IMR-90 (cell line): ENCODE measurements at regions not wholly inside any gene's neighbourhood (a gene's known extent, or its start where the extent isn't known, plus 50 kb on each side); places are given as distances from the start of the nearest gene placed in this dataset.

Experiments
- ATAC-seq: fragments of 200-7000 bp; cut with Tn5 transposase; 2 replicates; pipeline ENCODE4 v1.9.1; 2020; ENCODE audit warnings: low read depth, mild to moderate bottlenecking, moderate library complexity
- BruUV-seq: library from RNA; stranded (reverse); fragments of 400-500 nt; replicated peaks from 2 replicates; lab custom pipeline; 2021; lab: Mats Ljungman, UMichigan
- CTCF ChIA-PET: fragments of 300-600 bp; formaldehyde crosslinking; extraction: SDS; loops from one replicate; lab custom pipeline; 2021; ENCODE audit warnings: antibody characterized with exemption; lab: Yijun Ruan, JAX
- POLR2A ChIA-PET: fragments of 300-600 bp; sonication (Branson Sonifier 250); formaldehyde crosslinking; loops from one replicate; lab custom pipeline; 2022; ENCODE audit warnings: antibody characterized with exemption; ENCODE audit not compliant: unreplicated experiment; lab: Charles Lee
- DNase-seq: peaks from one replicate; pipeline ENCODE4 v3.0.0; 2013
- H2AFZ ChIP-seq: replicated peaks from 2 replicates; pipeline ENCODE3; 2013; ENCODE audit warnings: low read length, mild to moderate bottlenecking; ENCODE audit not compliant: poor library complexity
- H2AK5ac ChIP-seq: 2 replicates; pipeline ENCODE4 v1.6.1; 2013; ENCODE audit warnings: low read depth, low read length, inconsistent platforms
- H2AK9ac ChIP-seq: replicated peaks from 2 replicates; pipeline ENCODE3; 2013; ENCODE audit warnings: mild to moderate bottlenecking, low read depth, low read length, moderate library complexity; ENCODE audit not compliant: poor library complexity
- H2BK120ac ChIP-seq: 2 replicates; pipeline ENCODE4 v1.6.1; 2013; ENCODE audit warnings: low read depth, low read length, inconsistent platforms
- H2BK15ac ChIP-seq: 3 replicates; pipeline ENCODE4 v1.6.1; 2013; ENCODE audit warnings: low read depth, low read length, inconsistent platforms
- H2BK20ac ChIP-seq: 2 replicates; pipeline ENCODE4 v1.6.1; 2013; ENCODE audit warnings: low read depth, mild to moderate bottlenecking, inconsistent platforms, low read length, moderate library complexity
- H2BK5ac ChIP-seq: 2 replicates; pipeline ENCODE4 v1.6.1; 2013; ENCODE audit warnings: mild to moderate bottlenecking, low read depth, low read length, inconsistent platforms; ENCODE audit not compliant: poor library complexity, severe bottlenecking
- H3K14ac ChIP-seq: replicated peaks from 2 replicates; pipeline ENCODE4 v1.6.1; 2013; ENCODE audit warnings: low read depth, low read length, inconsistent platforms
- H3K18ac ChIP-seq: 2 replicates; pipeline ENCODE4 v1.6.1; 2013; ENCODE audit warnings: low read depth, low read length, control low read depth
- H3K23ac ChIP-seq: 2 replicates; pipeline ENCODE4 v1.6.1; 2013; ENCODE audit warnings: low read depth, low read length, inconsistent platforms
- H3K27ac ChIP-seq: 2 replicates; pipeline ENCODE4 v1.5.1; 2013; ENCODE audit warnings: mild to moderate bottlenecking, control low read depth, low read length; ENCODE audit not compliant: insufficient read depth
- H3K27me3 ChIP-seq: 2 replicates; pipeline ENCODE4 v1.6.1; 2013; ENCODE audit warnings: low read length; ENCODE audit not compliant: control insufficient read depth, insufficient read depth
- H3K36me3 ChIP-seq: 2 replicates; pipeline ENCODE4 v1.6.1; 2013; ENCODE audit warnings: low read length, mixed read lengths; ENCODE audit not compliant: control insufficient read depth, insufficient read depth
- H3K4ac ChIP-seq: 2 replicates; pipeline ENCODE4 v1.6.1; 2013; ENCODE audit warnings: low read depth, low read length, inconsistent platforms
- H3K4me1 ChIP-seq: 2 replicates; pipeline ENCODE4 v1.6.1; 2013; ENCODE audit warnings: low read length, mixed read lengths; ENCODE audit not compliant: control insufficient read depth, insufficient read depth
- H3K4me2 ChIP-seq: 2 replicates; pipeline ENCODE4 v1.6.1; 2013; ENCODE audit warnings: low read depth, mild to moderate bottlenecking, control low read depth, low read length, moderate library complexity
- H3K4me3 ChIP-seq: 2 replicates; pipeline ENCODE4 v1.5.1; 2013; ENCODE audit warnings: low read depth, mild to moderate bottlenecking, control low read depth, low read length, moderate library complexity; ENCODE audit not compliant: insufficient read depth
- H3K56ac ChIP-seq: 2 replicates; pipeline ENCODE4 v1.6.1; 2013; ENCODE audit warnings: low read length, inconsistent platforms; ENCODE audit not compliant: insufficient read depth; ENCODE audit errors: extremely low read depth
- H3K79me1 ChIP-seq, 2 experiments: 2 replicates each; pipeline ENCODE4 v1.6.1; 2013; ENCODE audit warnings: low read length in 2 of 2, inconsistent platforms in 1 of 2, low read depth in 1 of 2
- H3K9ac ChIP-seq: 2 replicates; pipeline ENCODE4 v1.6.1; 2013; ENCODE audit warnings: low read depth, low read length, control low read depth
- H3K9me1 ChIP-seq: 2 replicates; pipeline ENCODE4 v1.6.1; 2013; ENCODE audit warnings: low read length, inconsistent platforms; ENCODE audit not compliant: insufficient read depth
- H3K9me3 ChIP-seq: 2 replicates; pipeline ENCODE4 v1.6.1; 2013; ENCODE audit warnings: low read length; ENCODE audit not compliant: control insufficient read depth, insufficient read depth
- H4K20me1 ChIP-seq: 2 replicates; pipeline ENCODE4 v1.6.1; 2013; ENCODE audit warnings: low read length, inconsistent platforms; ENCODE audit not compliant: insufficient read depth
- H4K5ac ChIP-seq: 2 replicates; pipeline ENCODE4 v1.6.1; 2013; ENCODE audit warnings: mild to moderate bottlenecking, low read depth, low read length, control low read depth
- H4K8ac ChIP-seq, 2 experiments: 2 replicates each; pipeline ENCODE4 v1.6.1; 2013; ENCODE audit warnings: low read depth in 2 of 2, low read length in 2 of 2, control low read depth in 1 of 2, inconsistent platforms in 1 of 2
- H4K91ac ChIP-seq: 2 replicates; pipeline ENCODE4 v1.6.1; 2013; ENCODE audit warnings: low read depth, low read length, inconsistent platforms; ENCODE audit not compliant: insufficient read depth
- BHLHE40 ChIP-seq: fragments of 150-350 bp; IDR thresholded peaks from 2 replicates; pipeline ENCODE4 v1.6.1; 2016; ENCODE audit warnings: mild to moderate bottlenecking, low read depth, low read length
- CEBPB ChIP-seq: IDR thresholded peaks from 2 replicates; pipeline ENCODE4 v1.6.1; 2012; ENCODE audit warnings: low read depth, low read length, improper control_type of control experiment
- CTCF ChIP-seq: conservative IDR thresholded peaks from 2 replicates; pipeline ENCODE4 v1.5.1; 2012; ENCODE audit warnings: mild to moderate bottlenecking, low read depth, low read length, improper control_type of control experiment
- ELK1 ChIP-seq: fragments of 150-350 bp; IDR thresholded peaks from 2 replicates; pipeline ENCODE4 v1.6.1; 2016; ENCODE audit warnings: low read depth, mild to moderate bottlenecking, low read length, moderate library complexity, borderline replicate concordance
- FOS ChIP-seq: fragments of 150-350 bp; IDR thresholded peaks from 2 replicates; pipeline ENCODE4 v1.6.1; 2016; ENCODE audit warnings: low read depth, low read length
- MAFK ChIP-seq: IDR thresholded peaks from 2 replicates; pipeline ENCODE4 v1.6.1; 2012; ENCODE audit warnings: low read depth, low read length, improper control_type of control experiment
- MAZ ChIP-seq: IDR thresholded peaks from 2 replicates; pipeline ENCODE4 v1.6.1; 2012; ENCODE audit warnings: low read depth, mild to moderate bottlenecking, low read length, improper control_type of control experiment, moderate library complexity, borderline replicate concordance
- MXI1 ChIP-seq: IDR thresholded peaks from 2 replicates; pipeline ENCODE4 v1.6.1; 2012; ENCODE audit warnings: low read depth, mild to moderate bottlenecking, low read length, moderate library complexity, borderline replicate concordance
- NFE2L2 ChIP-seq: fragments of 150-350 bp; IDR thresholded peaks from 2 replicates; pipeline ENCODE4 v1.6.1; 2016; ENCODE audit warnings: low read depth, mild to moderate bottlenecking, low read length
- POLR2A ChIP-seq: IDR thresholded peaks from 2 replicates; pipeline ENCODE4 v1.6.1; 2012; ENCODE audit warnings: mild to moderate bottlenecking, low read depth, low read length
- RFX5 ChIP-seq: IDR thresholded peaks from 2 replicates; pipeline ENCODE4 v1.8.0; 2012; ENCODE audit warnings: low read depth, mild to moderate bottlenecking, low read length, moderate library complexity
- SMC3 ChIP-seq: fragments of 150-350 bp; IDR thresholded peaks from 2 replicates; pipeline ENCODE4 v1.6.1; 2016; ENCODE audit warnings: low read depth, mild to moderate bottlenecking, antibody characterized with exemption, low read length, moderate library complexity
- USF2 ChIP-seq: fragments of 150-350 bp; IDR thresholded peaks from 2 replicates; pipeline ENCODE4 v1.6.1; 2017; ENCODE audit warnings: mild to moderate bottlenecking, antibody characterized with exemption, low read length, low read depth
- WGBS, 2 experiments: methylation state at CpG; one replicate each; pipeline versions ENCODE4 v1.1.5 to v1.1.7; 2013; ENCODE audit warnings: missing lambda C conversion rate in 2 of 2; ENCODE audit not compliant: insufficient read length in 1 of 2; ENCODE audit errors: extremely low coverage in 2 of 2; 5-methylcytosine and 5-hydroxymethylcytosine counted together
- dilution Hi-C: fragments of 300-500 bp; cut with HindIII; formaldehyde crosslinking; loops from one replicate; pipeline ENCODE4 v1.14.3; 2018; ENCODE audit warnings: low sequenced_read_pairs; ENCODE audit not compliant: unreplicated experiment
- in situ Hi-C: fragments of 300-500 bp; cut with MboI; formaldehyde crosslinking; loops from 3 replicates; pipeline ENCODE4 v1.14.3; 2019; ENCODE audit warnings: low sequenced_read_pairs, inconsistent platforms, mixed read lengths
- intact Hi-C: fragments of 100-400 bp; cut with micrococcal nuclease; formaldehyde crosslinking; loops from 2 replicates; pipeline ENCODE4 v1.10.0; 2022

GRCh38 chr9:82597241-82598203 lies 465.4 kb downstream of the RASEF start:
- CTCF ChIA-PET = interaction anchor here (0.6 to 2.4 kb wide), 2 partner anchors 9 to 52 kb away, joined by 4 to 10 read pairs; no protein-coding TSS in a partner anchor
- Histone ChIP-seq H3K4me3 (no peak overlapping the region; the same call in 1 of the 2 replicates), H3K14ac (peak overlapping the region; percentile 43), H2BK20ac (peak overlapping the region; percentile 68), H4K91ac (peak overlapping the region; percentile 60), H3K4me1 (peaks cover 15% of the 10 kb centered on the region), H2BK15ac (peak overlapping the region; percentile 27; the same call in 1 of the 3 replicates), H3K27ac (peak overlapping the region; percentile 83; the same call in 1 of the 2 replicates), H2AFZ (peak overlapping the region; percentile 46), H3K36me3 (no peaks in the 10 kb centered on the region), H4K8ac (peak overlapping the region; percentile 27 to 49; a peak in 2 of 4 replicates), H3K9ac (0 out of 2 replicates have a peak overlapping the region, but pooled peaks have one; percentile 19), H3K27me3 (0 out of 2 replicates have a peak, but pooled peaks cover 2% of the 10 kb centered on the region), H3K23ac (peak overlapping the region; percentile 74), H2AK5ac (0 out of 2 replicates have a peak overlapping the region, but pooled peaks have one; percentile 45), H3K4ac (peak overlapping the region; percentile 85), H3K79me1 (no peaks in the 10 kb centered on the region), H3K9me3 (no peaks in the 10 kb centered on the region), H2BK5ac (peak overlapping the region; percentile 66), H3K4me2 (peak overlapping the region; percentile 83), H3K18ac (peak overlapping the region; percentile 78), H3K9me1 (peaks cover 6% of the 10 kb centered on the region; the same call in 1 of the 2 replicates), H2AK9ac (no peak overlapping the region), H4K5ac (peak overlapping the region; percentile 65), H2BK120ac (peak overlapping the region; percentile 86), H3K56ac (peak overlapping the region; percentile 57; the same call in 1 of the 2 replicates), H4K20me1 (no peaks in the 10 kb centered on the region)
- dilution Hi-C loops = no loop called here
- no CpG with 5 or more reads among the region's 12 CpGs for WGBS, 2 experiments
- DNase-seq (peak; percentile 74), ATAC-seq (peak; percentile 71)
- no TSS peak for BruUV-seq
- in situ Hi-C loops = no loop called here
- no peak for TF ChIP-seq MXI1
- no peak for TF ChIP-seq ELK1
- no peak for TF ChIP-seq CEBPB
- no peak for TF ChIP-seq MAZ
- TF ChIP-seq MAFK = peak; percentile 86
- no peak for TF ChIP-seq USF2
- TF ChIP-seq POLR2A = no peak
- TF ChIP-seq RFX5 = no peak
- peak; percentile 74 for TF ChIP-seq BHLHE40
- TF ChIP-seq FOS = no peak
- peak; percentile 51; the same call in 1 of the 2 replicates for TF ChIP-seq NFE2L2
- TF ChIP-seq SMC3 = no peak
- TF ChIP-seq CTCF = no peak
- intact Hi-C loops = no loop called here
- POLR2A ChIA-PET = no interaction called here
